HL-60 (cell line): ENCODE measurements at regions not wholly inside any gene's neighbourhood (a gene's known extent, or its start where the extent isn't known, plus 50 kb on each side); places are given as distances from the start of the nearest gene placed in this dataset.

ENCODE experiments used
- DNase-seq, 2 experiments: peaks; one replicate each; pipeline ENCODE4 v3.0.0-alpha.2; 2010 to 2020; ENCODE audit warnings: low read depth in 1 of 2, low spot score in 1 of 2
- H3K27ac ChIP-seq: fragments of 250-450 bp; sonication (Bioruptor Pico); replicated peaks from 2 replicates; pipeline ENCODE4 v1.5.1; 2020; ENCODE audit warnings: mild to moderate bottlenecking, moderate library complexity
- H3K27me3 ChIP-seq: fragments of 250-450 bp; sonication (Bioruptor Pico); 2 replicates; pipeline ENCODE4 v1.5.1; 2021; ENCODE audit warnings: mild to moderate bottlenecking, moderate library complexity; ENCODE audit not compliant: insufficient read depth, poor library complexity, severe bottlenecking
- H3K4me3 ChIP-seq: replicated peaks from 2 replicates; pipeline ENCODE4 v1.5.1; 2011; ENCODE audit warnings: mild to moderate bottlenecking, control low read depth, low read length; ENCODE audit not compliant: insufficient read depth
- GABPA ChIP-seq: IDR thresholded peaks from 2 replicates; pipeline ENCODE4 v1.6.1; 2012; ENCODE audit warnings: low read depth
- POLR2AphosphoS5 ChIP-seq: IDR thresholded peaks from 2 replicates; pipeline ENCODE4 v1.6.1; 2012; ENCODE audit warnings: low read depth
- REST ChIP-seq: IDR thresholded peaks from 2 replicates; pipeline ENCODE4 v1.6.1; 2012; ENCODE audit warnings: low read depth; ENCODE audit not compliant: insufficient replicate concordance
- SPI1 ChIP-seq: IDR thresholded peaks from 2 replicates; pipeline ENCODE4 v1.6.1; 2012; ENCODE audit warnings: low read depth, mild to moderate bottlenecking, borderline replicate concordance
- TF ChIP-seq, protein P1 (sequence below): IDR thresholded peaks from one replicate; pipeline ENCODE4 v1.5.1; 2011; ENCODE audit warnings: low read length, control low read depth, inconsistent platforms; ENCODE audit not compliant: insufficient read depth

GRCh38 chr11:24157316-24157715 lies 339.5 kb upstream of the LUZP2 start:
- H3K27ac ChIP-seq, result no peak overlapping the region
- DNase-seq, result no peak
- H3K4me3 ChIP-seq, result no peak overlapping the region
- no peaks in the 10 kb centered on the region for H3K27me3 ChIP-seq
- TF ChIP-seq POLR2AphosphoS5 (no peak), REST (no peak), SPI1 (no peak), GABPA (no peak)
- TF ChIP-seq, protein P1, sequence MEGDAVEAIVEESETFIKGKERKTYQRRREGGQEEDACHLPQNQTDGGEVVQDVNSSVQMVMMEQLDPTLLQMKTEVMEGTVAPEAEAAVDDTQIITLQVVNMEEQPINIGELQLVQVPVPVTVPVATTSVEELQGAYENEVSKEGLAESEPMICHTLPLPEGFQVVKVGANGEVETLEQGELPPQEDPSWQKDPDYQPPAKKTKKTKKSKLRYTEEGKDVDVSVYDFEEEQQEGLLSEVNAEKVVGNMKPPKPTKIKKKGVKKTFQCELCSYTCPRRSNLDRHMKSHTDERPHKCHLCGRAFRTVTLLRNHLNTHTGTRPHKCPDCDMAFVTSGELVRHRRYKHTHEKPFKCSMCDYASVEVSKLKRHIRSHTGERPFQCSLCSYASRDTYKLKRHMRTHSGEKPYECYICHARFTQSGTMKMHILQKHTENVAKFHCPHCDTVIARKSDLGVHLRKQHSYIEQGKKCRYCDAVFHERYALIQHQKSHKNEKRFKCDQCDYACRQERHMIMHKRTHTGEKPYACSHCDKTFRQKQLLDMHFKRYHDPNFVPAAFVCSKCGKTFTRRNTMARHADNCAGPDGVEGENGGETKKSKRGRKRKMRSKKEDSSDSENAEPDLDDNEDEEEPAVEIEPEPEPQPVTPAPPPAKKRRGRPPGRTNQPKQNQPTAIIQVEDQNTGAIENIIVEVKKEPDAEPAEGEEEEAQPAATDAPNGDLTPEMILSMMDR, result no peak

GRCh38 chr11:24161587-24161986 lies 335.3 kb upstream of the LUZP2 start:
- Histone ChIP-seq H3K27me3 (no peaks in the 10 kb centered on the region), H3K27ac (no peak overlapping the region), H3K4me3 (no peak overlapping the region)
- DNase-seq, result no peak
- TF ChIP-seq, protein P1, result no peak
- no peak for TF ChIP-seq POLR2AphosphoS5
- TF ChIP-seq SPI1, result no peak
- TF ChIP-seq GABPA, result no peak
- TF ChIP-seq REST, result no peak

DNA sequence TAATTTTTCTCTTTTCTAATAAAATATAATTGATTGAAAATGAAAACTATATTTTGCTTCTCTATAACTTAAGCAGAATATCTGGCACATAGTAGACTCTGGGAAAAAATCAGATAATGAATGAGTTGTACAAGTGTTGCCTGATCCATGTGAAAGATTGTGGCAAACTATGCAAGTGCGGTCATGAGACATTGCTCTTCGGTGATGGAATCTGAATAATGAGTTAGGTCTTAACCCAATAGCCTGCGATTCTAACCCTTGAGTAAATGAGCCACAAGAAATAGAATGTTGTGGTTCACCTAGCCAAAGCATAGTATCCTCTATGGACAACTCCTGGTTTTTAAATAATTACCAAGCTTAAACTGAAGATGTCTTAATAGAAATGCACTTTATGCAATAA lies 333.7 kb upstream of the LUZP2 start:
- Histone ChIP-seq H3K27ac (no peak overlapping the region), H3K4me3 (no peak overlapping the region), H3K27me3 (no peaks in the 10 kb centered on the region)
- TF ChIP-seq GABPA (no peak), POLR2AphosphoS5 (no peak), SPI1 (no peak), REST (no peak)
- TF ChIP-seq, protein P1, result no peak
- DNase-seq, result no peak
